Caco-2 (cell line): ENCODE measurements at regions not wholly inside any gene's neighbourhood (a gene's known extent, or its start where the extent isn't known, plus 50 kb on each side); places are given as distances from the start of the nearest gene placed in this dataset.
"Not testable (repeated sequence)": the region's sequence is repeated elsewhere in the genome, so short reads cannot be mapped to it uniquely, and the experiment has no call there.

Experiments
- BruUV-seq: library from RNA; stranded (reverse); fragments of 400-500 nt; replicated peaks from 2 replicates; lab custom pipeline; 2021; lab: Mats Ljungman, UMichigan
- CTCF ChIA-PET: fragments of 300-600 bp; sonication (Branson Sonifier 250); formaldehyde crosslinking; loops from one replicate; lab custom pipeline; 2022; ENCODE audit warnings: antibody characterized with exemption; lab: Charles Lee
- POLR2A ChIA-PET: fragments of 300-600 bp; sonication (Branson Sonifier 250); formaldehyde crosslinking; loops from one replicate; lab custom pipeline; 2022; ENCODE audit warnings: antibody characterized with exemption; lab: Charles Lee
- DNase-seq, 2 experiments: peaks; one replicate each; pipeline versions ENCODE4 v3.0.0 to v3.0.0-alpha.2; 2020 to 2022
- H3K27me3 ChIP-seq: replicated peaks from 2 replicates; pipeline ENCODE4 v1.6.0; 2011; ENCODE audit warnings: low read length; ENCODE audit not compliant: control insufficient read depth, insufficient read depth
- H3K36me3 ChIP-seq: 2 replicates; pipeline ENCODE4 v1.5.1; 2011; ENCODE audit warnings: low read length; ENCODE audit not compliant: control insufficient read depth, insufficient read depth
- H3K4me1 ChIP-seq: fragments of 250-450 bp; sonication (Bioruptor Pico); 2 replicates; pipeline ENCODE4 v1.5.1; 2020; ENCODE audit warnings: mild to moderate bottlenecking
- H3K4me3 ChIP-seq: 2 replicates; pipeline ENCODE4 v1.5.1; 2011; ENCODE audit warnings: low read depth, mild to moderate bottlenecking, control low read depth, low read length
- H3K9me3 ChIP-seq: fragments of 250-450 bp; sonication (Bioruptor Pico); 2 replicates; pipeline ENCODE4 v1.5.1; 2020; ENCODE audit warnings: mild to moderate bottlenecking, moderate library complexity
- H3K27ac Mint-ChIP-seq: one replicate; pipeline ENCODE4 v1.8.0; 2022; ENCODE audit warnings: mixed read lengths; ENCODE audit not compliant: unreplicated experiment
- H3K27me3 Mint-ChIP-seq: one replicate; pipeline ENCODE4 v1.8.0; 2022; ENCODE audit warnings: mixed read lengths; ENCODE audit not compliant: insufficient read depth, unreplicated experiment
- H3K36me3 Mint-ChIP-seq: one replicate; pipeline ENCODE4 v1.8.0; 2022; ENCODE audit warnings: mild to moderate bottlenecking, mixed read lengths; ENCODE audit not compliant: insufficient read depth, unreplicated experiment
- H3K4me1 Mint-ChIP-seq: one replicate; pipeline ENCODE4 v1.8.0; 2022; ENCODE audit warnings: low read depth, mixed read lengths; ENCODE audit not compliant: unreplicated experiment
- H3K4me3 Mint-ChIP-seq: one replicate; pipeline ENCODE4 v1.8.0; 2022; ENCODE audit warnings: mild to moderate bottlenecking, moderate library complexity, mixed read lengths; ENCODE audit not compliant: unreplicated experiment
- H3K9me3 Mint-ChIP-seq: one replicate; pipeline ENCODE4 v1.8.0; 2022; ENCODE audit warnings: mixed read lengths; ENCODE audit not compliant: unreplicated experiment
- intact Hi-C: fragments of 100-400 bp; cut with micrococcal nuclease; formaldehyde crosslinking; loops from one replicate; pipeline ENCODE4 v1.10.0; 2022; ENCODE audit not compliant: unreplicated experiment
- TF ChIP-seq, protein P1 (sequence below), 2 experiments: fragments of 200-600 bp in 1 of 2; IDR thresholded peaks; 1 replicate in 1 of 2; 2 replicates in 1 of 2; pipeline versions ENCODE4 v1.5.1 to v1.8.0; 2011 to 2022; ENCODE audit warnings: antibody characterized with exemption in 1 of 2, control low read depth in 1 of 2, inconsistent platforms in 1 of 2, low read depth in 1 of 2, low read length in 1 of 2, mild to moderate bottlenecking in 1 of 2, moderate library complexity in 1 of 2; ENCODE audit not compliant: insufficient read depth in 1 of 2, severe bottlenecking in 1 of 2, unreplicated experiment in 1 of 2

GRCh38 chr7:112959276-112959675 lies 127.4 kb downstream of the GPR85 start:
- Histone ChIP-seq H3K27me3 (no peaks in the 10 kb centered on the region), H3K36me3 (no peaks in the 10 kb centered on the region), H3K9me3 (no peaks in the 10 kb centered on the region), H3K4me3 (no peak overlapping the region), H3K4me1 (no peaks in the 10 kb centered on the region)
- no TSS peak for BruUV-seq
- no peak overlapping the region for H3K27ac Mint-ChIP-seq
- ChIA-PET POLR2A (no interaction called here), CTCF (no interaction called here)
- TF ChIP-seq, protein P1, sequence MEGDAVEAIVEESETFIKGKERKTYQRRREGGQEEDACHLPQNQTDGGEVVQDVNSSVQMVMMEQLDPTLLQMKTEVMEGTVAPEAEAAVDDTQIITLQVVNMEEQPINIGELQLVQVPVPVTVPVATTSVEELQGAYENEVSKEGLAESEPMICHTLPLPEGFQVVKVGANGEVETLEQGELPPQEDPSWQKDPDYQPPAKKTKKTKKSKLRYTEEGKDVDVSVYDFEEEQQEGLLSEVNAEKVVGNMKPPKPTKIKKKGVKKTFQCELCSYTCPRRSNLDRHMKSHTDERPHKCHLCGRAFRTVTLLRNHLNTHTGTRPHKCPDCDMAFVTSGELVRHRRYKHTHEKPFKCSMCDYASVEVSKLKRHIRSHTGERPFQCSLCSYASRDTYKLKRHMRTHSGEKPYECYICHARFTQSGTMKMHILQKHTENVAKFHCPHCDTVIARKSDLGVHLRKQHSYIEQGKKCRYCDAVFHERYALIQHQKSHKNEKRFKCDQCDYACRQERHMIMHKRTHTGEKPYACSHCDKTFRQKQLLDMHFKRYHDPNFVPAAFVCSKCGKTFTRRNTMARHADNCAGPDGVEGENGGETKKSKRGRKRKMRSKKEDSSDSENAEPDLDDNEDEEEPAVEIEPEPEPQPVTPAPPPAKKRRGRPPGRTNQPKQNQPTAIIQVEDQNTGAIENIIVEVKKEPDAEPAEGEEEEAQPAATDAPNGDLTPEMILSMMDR (IDR thresholded peaks at IDR 0.05; ENCODE audit: insufficient read depth in 1 of 2, low read depth in 1 of 2, low read length in 1 of 2, severe bottlenecking in 1 of 2, unreplicated experiment in 1 of 2), result no peak
- no peak for DNase-seq
- peaks cover 17% of the 10 kb centered on the region for H3K27me3 Mint-ChIP-seq
- intact Hi-C loops, result no loop called here
- H3K36me3 Mint-ChIP-seq, result no peaks in the 10 kb centered on the region
- no peaks in the 10 kb centered on the region for H3K9me3 Mint-ChIP-seq
- no peaks in the 10 kb centered on the region for H3K4me1 Mint-ChIP-seq
- H3K4me3 Mint-ChIP-seq, result no peak overlapping the region

- ChIA-PET CTCF (no interaction called here), POLR2A (no interaction called here)
- H3K36me3 ChIP-seq, result no peaks in the 10 kb centered on the region
- no peaks in the 10 kb centered on the region for H3K4me1 ChIP-seq
- Mint-ChIP-seq H3K36me3 (no peaks in the 10 kb centered on the region), H3K4me3 (no peak overlapping the region), H3K9me3 (no peaks in the 10 kb centered on the region), H3K27me3 (peaks cover 15% of the 10 kb centered on the region), H3K4me1 (no peaks in the 10 kb centered on the region), H3K27ac (no peak overlapping the region)
- no peaks in the 10 kb centered on the region for H3K9me3 ChIP-seq
- TF ChIP-seq, protein P1 (IDR thresholded peaks at IDR 0.05; ENCODE audit: insufficient read depth in 1 of 2, low read depth in 1 of 2, low read length in 1 of 2, severe bottlenecking in 1 of 2, unreplicated experiment in 1 of 2), result no peak
- H3K27me3 ChIP-seq, result no peaks in the 10 kb centered on the region
- no peak overlapping the region for H3K4me3 ChIP-seq
- intact Hi-C loops, result no loop called here
- no peak for DNase-seq
- no TSS peak for BruUV-seq
These were observed 127.9 kb downstream of the GPR85 start for GRCh38 chr7:112958775-112959174.

- ChIA-PET CTCF (no interaction called here), POLR2A (no interaction called here)
- Histone ChIP-seq H3K9me3 (no peaks in the 10 kb centered on the region), H3K4me3 (no peak overlapping the region), H3K27me3 (no peaks in the 10 kb centered on the region), H3K36me3 (no peaks in the 10 kb centered on the region), H3K4me1 (no peaks in the 10 kb centered on the region)
- no peak overlapping the region for H3K4me3 Mint-ChIP-seq
- H3K27me3 Mint-ChIP-seq, result peaks cover 12% of the 10 kb centered on the region
- no peaks in the 10 kb centered on the region for H3K4me1 Mint-ChIP-seq
- H3K27ac Mint-ChIP-seq, result no peak overlapping the region
- BruUV-seq, result no TSS peak
- no peaks in the 10 kb centered on the region for H3K9me3 Mint-ChIP-seq
- intact Hi-C loops, result no loop called here
- DNase-seq, result no peak
- TF ChIP-seq, protein P1 (IDR thresholded peaks at IDR 0.05; ENCODE audit: insufficient read depth in 1 of 2, low read depth in 1 of 2, low read length in 1 of 2, severe bottlenecking in 1 of 2, unreplicated experiment in 1 of 2), result no peak
- no peaks in the 10 kb centered on the region for H3K36me3 Mint-ChIP-seq
These were observed 128.7 kb downstream of the GPR85 start for GRCh38 chr7:112957901-112958300.

- H3K4me3 Mint-ChIP-seq, H3K9me3 Mint-ChIP-seq, BruUV-seq, DNase-seq, CTCF ChIA-PET, H3K4me1 ChIP-seq, H3K4me1 Mint-ChIP-seq, H3K36me3 ChIP-seq, H3K27ac Mint-ChIP-seq, H3K9me3 ChIP-seq, H3K27me3 ChIP-seq, POLR2A ChIA-PET, intact Hi-C loops, H3K4me3 ChIP-seq, H3K36me3 Mint-ChIP-seq: not testable (repeated sequence)
- peaks cover 14% of the 10 kb centered on the region for H3K27me3 Mint-ChIP-seq
These were observed 133.6 kb downstream of the GPR85 start for GRCh38 chr7:112953031-112953430.
